WTC11 (cell line): ENCODE measurements at regions not wholly inside any gene's neighbourhood (a gene's known extent, or its start where the extent isn't known, plus 50 kb on each side); places are given as distances from the start of the nearest gene placed in this dataset.

Experiments
- ATAC-seq: fragments of 200-7000 bp; cut with Tn5 transposase; 2 replicates; pipeline ENCODE4 v1.10.0; 2021; ENCODE audit warnings: mild to moderate bottlenecking, moderate library complexity
- CTCF ChIA-PET: fragments of 300-600 bp; sonication (Branson Sonifier 250); formaldehyde crosslinking; loops from one replicate; lab custom pipeline; 2021; ENCODE audit warnings: antibody characterized with exemption; lab: Charles Lee
- POLR2A ChIA-PET: fragments of 350-600 bp; sonication (Branson Sonifier 250); formaldehyde crosslinking; loops from one replicate; lab custom pipeline; 2021; ENCODE audit warnings: antibody characterized with exemption; lab: Charles Lee
- DNase-seq: peaks from one replicate; pipeline ENCODE4 v3.0.0; 2021; ENCODE audit warnings: low spot score
- H3K27ac Mint-ChIP-seq: 2 replicates; pipeline ENCODE4 v1.8.0; 2021; ENCODE audit warnings: mixed read lengths
- H3K27me3 Mint-ChIP-seq: 2 replicates; pipeline ENCODE4 v1.8.0; 2021; ENCODE audit warnings: low read depth, mild to moderate bottlenecking, moderate library complexity, mixed read lengths
- H3K36me3 Mint-ChIP-seq: 2 replicates; pipeline ENCODE4 v1.8.0; 2021; ENCODE audit warnings: mixed read lengths
- H3K4me1 Mint-ChIP-seq: 2 replicates; pipeline ENCODE4 v1.8.0; 2022; ENCODE audit warnings: mixed read lengths
- H3K4me3 Mint-ChIP-seq: 2 replicates; pipeline ENCODE4 v1.8.0; 2021; ENCODE audit warnings: mild to moderate bottlenecking, moderate library complexity, mixed read lengths
- H3K9me3 Mint-ChIP-seq: 2 replicates; pipeline ENCODE4 v1.8.0; 2021; ENCODE audit warnings: mixed read lengths
- CBFB ChIP-seq: sonication (generic); formaldehyde crosslinking; IDR thresholded peaks from 2 replicates; pipeline ENCODE4 v1.8.1; 2022; ENCODE audit warnings: mild to moderate bottlenecking, low read depth, missing genetic modification reagents
- ELF4 ChIP-seq: sonication (generic); formaldehyde crosslinking; IDR thresholded peaks from 2 replicates; pipeline ENCODE4 v1.8.1; 2022; ENCODE audit warnings: low read depth, mild to moderate bottlenecking, moderate library complexity, missing genetic modification reagents
- ETV6 ChIP-seq: sonication (generic); formaldehyde crosslinking; IDR thresholded peaks from 2 replicates; pipeline ENCODE4 v1.8.1; 2022; ENCODE audit warnings: mild to moderate bottlenecking, missing genetic modification reagents
- FOXJ3 ChIP-seq: sonication (generic); formaldehyde crosslinking; IDR thresholded peaks from 2 replicates; pipeline ENCODE4 v1.9.0; 2021; ENCODE audit warnings: missing genetic modification reagents, mild to moderate bottlenecking, borderline replicate concordance
- HMGA2 ChIP-seq: fragments of 250-450 bp; sonication (Bioruptor Pico); IDR thresholded peaks from 2 replicates; pipeline ENCODE4 v1.4.0; 2021; ENCODE audit warnings: mild to moderate bottlenecking, moderate library complexity
- NFE2L1 ChIP-seq: sonication (generic); formaldehyde crosslinking; IDR thresholded peaks from 2 replicates; pipeline ENCODE4 v1.8.1; 2023; ENCODE audit warnings: missing genetic modification reagents
- OVOL2 ChIP-seq: fragments of 250-450 bp; sonication (Bioruptor Pico); IDR thresholded peaks from 2 replicates; pipeline ENCODE4 v1.9.0; 2021; ENCODE audit warnings: mild to moderate bottlenecking, borderline replicate concordance
- PRRX2 ChIP-seq: fragments of 250-450 bp; sonication (Bioruptor Pico); IDR thresholded peaks from 2 replicates; pipeline ENCODE4 v1.8.0; 2021; ENCODE audit warnings: mild to moderate bottlenecking
- SOX15 ChIP-seq: fragments of 250-450 bp; sonication (Bioruptor Pico); IDR thresholded peaks from 2 replicates; pipeline ENCODE4 v1.9.0; 2021; ENCODE audit warnings: mild to moderate bottlenecking
- TEAD1 ChIP-seq: sonication (generic); formaldehyde crosslinking; IDR thresholded peaks from 2 replicates; pipeline ENCODE4 v1.8.0; 2022; ENCODE audit warnings: mild to moderate bottlenecking, missing genetic modification reagents
- ZNF121 ChIP-seq: sonication (generic); formaldehyde crosslinking; IDR thresholded peaks from 2 replicates; pipeline ENCODE4 v1.8.0; 2023; ENCODE audit warnings: missing genetic modification reagents
- ZNF219 ChIP-seq: sonication (generic); formaldehyde crosslinking; IDR thresholded peaks from 2 replicates; pipeline ENCODE4 v1.8.0; 2023; ENCODE audit warnings: missing genetic modification reagents, mild to moderate bottlenecking, borderline replicate concordance
- ZNF232 ChIP-seq: sonication (generic); formaldehyde crosslinking; IDR thresholded peaks from 2 replicates; pipeline ENCODE4 v1.8.0; 2022; ENCODE audit warnings: mild to moderate bottlenecking, missing genetic modification reagents
- ZNF263 ChIP-seq: sonication (generic); formaldehyde crosslinking; IDR thresholded peaks from 2 replicates; pipeline ENCODE4 v1.8.1; 2022; ENCODE audit warnings: low read depth, mild to moderate bottlenecking, moderate library complexity, missing genetic modification reagents
- ZNF317 ChIP-seq: sonication (generic); formaldehyde crosslinking; IDR thresholded peaks from 2 replicates; pipeline ENCODE4 v1.8.1; 2023; ENCODE audit warnings: low read depth, mild to moderate bottlenecking, moderate library complexity, missing genetic modification reagents, borderline replicate concordance
- ZNF423 ChIP-seq: fragments of 250-450 bp; sonication (Bioruptor Pico); IDR thresholded peaks from 2 replicates; pipeline ENCODE4 v2.1.2; 2022; ENCODE audit warnings: mild to moderate bottlenecking, moderate library complexity
- ZNF671 ChIP-seq: fragments of 250-450 bp; sonication (Bioruptor Pico); IDR thresholded peaks from 2 replicates; pipeline ENCODE4 v1.8.0; 2021; ENCODE audit warnings: mild to moderate bottlenecking
- TF ChIP-seq, protein P1 (sequence below): sonication (generic); formaldehyde crosslinking; IDR thresholded peaks from 2 replicates; pipeline ENCODE4 v1.8.0; 2022; ENCODE audit warnings: mild to moderate bottlenecking, missing genetic modification reagents
- TF ChIP-seq, protein P2 (sequence below): sonication (generic); formaldehyde crosslinking; conservative IDR thresholded peaks from 2 replicates; pipeline ENCODE4 v1.8.1; 2022; ENCODE audit warnings: mild to moderate bottlenecking, missing genetic modification reagents
- TF ChIP-seq, protein P3 (sequence below): sonication (generic); formaldehyde crosslinking; IDR thresholded peaks from 2 replicates; pipeline ENCODE4 v1.8.1; 2022; ENCODE audit warnings: low read depth, missing genetic modification reagents, borderline replicate concordance
- TF ChIP-seq, protein P4 (sequence below): sonication (generic); formaldehyde crosslinking; IDR thresholded peaks from 2 replicates; pipeline ENCODE4 v1.8.1; 2023; ENCODE audit warnings: mild to moderate bottlenecking, missing genetic modification reagents, moderate library complexity
- TF ChIP-seq, protein P5 (sequence below): fragments of 250-450 bp; sonication (Bioruptor Pico); IDR thresholded peaks from 2 replicates; pipeline ENCODE4 v2.1.2; 2022; ENCODE audit warnings: mild to moderate bottlenecking, moderate library complexity

DNA sequence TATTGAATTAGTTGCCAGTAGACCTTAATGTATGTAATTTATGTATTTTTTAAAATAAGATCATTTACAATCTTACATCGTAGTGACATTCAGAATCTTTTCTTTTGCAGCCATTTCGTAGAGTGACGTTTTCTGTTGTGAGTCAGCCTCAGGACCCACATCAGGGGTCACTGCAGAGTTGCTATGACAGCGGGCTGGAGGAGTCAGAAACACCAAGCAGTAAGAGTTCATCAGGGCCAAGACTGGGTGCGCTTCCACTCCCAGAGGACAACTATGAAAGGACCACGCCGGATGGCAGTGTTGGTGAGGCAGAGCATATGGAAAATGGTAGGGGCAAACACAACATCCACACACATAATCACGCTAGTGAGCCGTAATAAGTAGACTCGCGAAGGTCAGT lies 199.9 kb downstream of the PCDH7 start (continued):
- TF ChIP-seq ELF4 = no peak
- no peak for TF ChIP-seq ZNF671 (CRISPR knock-in tag)
- no peak for TF ChIP-seq TEAD1 (CRISPR knock-in tag)
- no peak for TF ChIP-seq CBFB (CRISPR knock-in tag)
- no peak for TF ChIP-seq ZNF121 (CRISPR knock-in tag)
- no peak for TF ChIP-seq ZNF232 (CRISPR knock-in tag)
- TF ChIP-seq, protein P1, sequence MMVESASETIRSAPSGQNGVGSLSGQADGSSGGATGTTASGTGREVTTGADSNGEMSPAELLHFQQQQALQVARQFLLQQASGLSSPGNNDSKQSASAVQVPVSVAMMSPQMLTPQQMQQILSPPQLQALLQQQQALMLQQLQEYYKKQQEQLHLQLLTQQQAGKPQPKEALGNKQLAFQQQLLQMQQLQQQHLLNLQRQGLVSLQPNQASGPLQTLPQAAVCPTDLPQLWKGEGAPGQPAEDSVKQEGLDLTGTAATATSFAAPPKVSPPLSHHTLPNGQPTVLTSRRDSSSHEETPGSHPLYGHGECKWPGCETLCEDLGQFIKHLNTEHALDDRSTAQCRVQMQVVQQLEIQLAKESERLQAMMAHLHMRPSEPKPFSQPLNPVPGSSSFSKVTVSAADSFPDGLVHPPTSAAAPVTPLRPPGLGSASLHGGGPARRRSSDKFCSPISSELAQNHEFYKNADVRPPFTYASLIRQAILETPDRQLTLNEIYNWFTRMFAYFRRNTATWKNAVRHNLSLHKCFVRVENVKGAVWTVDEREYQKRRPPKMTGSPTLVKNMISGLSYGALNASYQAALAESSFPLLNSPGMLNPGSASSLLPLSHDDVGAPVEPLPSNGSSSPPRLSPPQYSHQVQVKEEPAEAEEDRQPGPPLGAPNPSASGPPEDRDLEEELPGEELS = no peak
- no peak for TF ChIP-seq ZNF219 (CRISPR knock-in tag)

DNA sequence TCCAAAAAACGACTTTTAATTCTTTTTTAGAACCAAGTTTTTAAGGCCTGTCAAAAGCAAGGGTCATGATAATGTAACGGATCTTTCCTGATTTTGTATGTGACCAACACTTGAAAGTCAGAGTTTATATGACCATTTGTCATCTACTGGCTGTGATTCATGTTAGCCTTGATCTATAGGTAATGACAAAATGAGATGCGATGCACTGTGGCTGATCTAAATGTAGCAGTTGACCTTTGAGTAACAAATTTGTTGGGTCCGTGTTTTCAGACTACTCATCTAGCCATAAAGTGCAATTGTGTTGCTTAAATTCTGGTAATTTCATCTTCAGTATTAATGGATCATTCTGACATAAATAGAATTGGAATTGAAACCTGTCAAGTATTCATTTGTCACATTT lies 202.5 kb downstream of the PCDH7 start:
- no peak for TF ChIP-seq HMGA2 (CRISPR knock-in tag)
- TF ChIP-seq SOX15 (CRISPR knock-in tag) = no peak
- TF ChIP-seq, protein P2, sequence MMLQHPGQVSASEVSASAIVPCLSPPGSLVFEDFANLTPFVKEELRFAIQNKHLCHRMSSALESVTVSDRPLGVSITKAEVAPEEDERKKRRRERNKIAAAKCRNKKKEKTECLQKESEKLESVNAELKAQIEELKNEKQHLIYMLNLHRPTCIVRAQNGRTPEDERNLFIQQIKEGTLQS (CRISPR knock-in tag) = no peak
- no peak for TF ChIP-seq ZNF263 (CRISPR knock-in tag)
- no peak for TF ChIP-seq ZNF423 (CRISPR knock-in tag)
- TF ChIP-seq, protein P3, sequence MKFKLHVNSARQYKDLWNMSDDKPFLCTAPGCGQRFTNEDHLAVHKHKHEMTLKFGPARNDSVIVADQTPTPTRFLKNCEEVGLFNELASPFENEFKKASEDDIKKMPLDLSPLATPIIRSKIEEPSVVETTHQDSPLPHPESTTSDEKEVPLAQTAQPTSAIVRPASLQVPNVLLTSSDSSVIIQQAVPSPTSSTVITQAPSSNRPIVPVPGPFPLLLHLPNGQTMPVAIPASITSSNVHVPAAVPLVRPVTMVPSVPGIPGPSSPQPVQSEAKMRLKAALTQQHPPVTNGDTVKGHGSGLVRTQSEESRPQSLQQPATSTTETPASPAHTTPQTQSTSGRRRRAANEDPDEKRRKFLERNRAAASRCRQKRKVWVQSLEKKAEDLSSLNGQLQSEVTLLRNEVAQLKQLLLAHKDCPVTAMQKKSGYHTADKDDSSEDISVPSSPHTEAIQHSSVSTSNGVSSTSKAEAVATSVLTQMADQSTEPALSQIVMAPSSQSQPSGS = no peak
- TF ChIP-seq ETV6 (CRISPR knock-in tag) = no peak
- TF ChIP-seq, protein P4, sequence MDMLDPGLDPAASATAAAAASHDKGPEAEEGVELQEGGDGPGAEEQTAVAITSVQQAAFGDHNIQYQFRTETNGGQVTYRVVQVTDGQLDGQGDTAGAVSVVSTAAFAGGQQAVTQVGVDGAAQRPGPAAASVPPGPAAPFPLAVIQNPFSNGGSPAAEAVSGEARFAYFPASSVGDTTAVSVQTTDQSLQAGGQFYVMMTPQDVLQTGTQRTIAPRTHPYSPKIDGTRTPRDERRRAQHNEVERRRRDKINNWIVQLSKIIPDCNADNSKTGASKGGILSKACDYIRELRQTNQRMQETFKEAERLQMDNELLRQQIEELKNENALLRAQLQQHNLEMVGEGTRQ = no peak
- TF ChIP-seq, protein P5, sequence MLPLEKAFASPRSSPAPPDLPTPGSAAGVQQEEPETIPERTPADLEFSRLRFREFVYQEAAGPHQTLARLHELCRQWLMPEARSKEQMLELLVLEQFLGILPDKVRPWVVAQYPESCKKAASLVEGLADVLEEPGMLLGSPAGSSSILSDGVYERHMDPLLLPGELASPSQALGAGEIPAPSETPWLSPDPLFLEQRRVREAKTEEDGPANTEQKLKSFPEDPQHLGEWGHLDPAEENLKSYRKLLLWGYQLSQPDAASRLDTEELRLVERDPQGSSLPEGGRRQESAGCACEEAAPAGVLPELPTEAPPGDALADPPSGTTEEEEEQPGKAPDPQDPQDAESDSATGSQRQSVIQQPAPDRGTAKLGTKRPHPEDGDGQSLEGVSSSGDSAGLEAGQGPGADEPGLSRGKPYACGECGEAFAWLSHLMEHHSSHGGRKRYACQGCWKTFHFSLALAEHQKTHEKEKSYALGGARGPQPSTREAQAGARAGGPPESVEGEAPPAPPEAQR (CRISPR knock-in tag) = no peak
- no peak for TF ChIP-seq ELF4
- no peak for TF ChIP-seq FOXJ3 (CRISPR knock-in tag)
- no peak for TF ChIP-seq OVOL2 (CRISPR knock-in tag)
- TF ChIP-seq PRRX2 (CRISPR knock-in tag) = no peak
- no peak for TF ChIP-seq NFE2L1
- no peak for TF ChIP-seq ZNF121 (CRISPR knock-in tag)
- TF ChIP-seq ZNF317 (CRISPR knock-in tag) = no peak
- TF ChIP-seq, all 79 proteins: peak for 0
- no peak for ATAC-seq
- Mint-ChIP-seq H3K9me3 (peaks cover 6% of the 10 kb centered on the region), H3K27me3 (no peaks in the 10 kb centered on the region), H3K36me3 (no peaks in the 10 kb centered on the region), H3K4me3 (no peak overlapping the region), H3K4me1 (peaks cover 47% of the 10 kb centered on the region), H3K27ac (no peak overlapping the region)
- ChIA-PET CTCF (no interaction called here), POLR2A (no interaction called here)
- DNase-seq = no peak
